H1 (cell line): ENCODE measurements at regions not wholly inside any gene's neighbourhood (a gene's known extent, or its start where the extent isn't known, plus 50 kb on each side); places are given as distances from the start of the nearest gene placed in this dataset.

ENCODE experiments used
- JUND ChIP-seq: IDR thresholded peaks from 2 replicates; pipeline ENCODE4 v1.6.1; 2011; ENCODE audit warnings: mild to moderate bottlenecking, improper control_type of control experiment, low read length
- RBBP5 ChIP-seq: IDR thresholded peaks from 2 replicates; pipeline ENCODE4 v1.7.1; 2012; ENCODE audit warnings: low read depth, mild to moderate bottlenecking, inconsistent platforms, low read length, moderate library complexity, borderline replicate concordance

DNA sequence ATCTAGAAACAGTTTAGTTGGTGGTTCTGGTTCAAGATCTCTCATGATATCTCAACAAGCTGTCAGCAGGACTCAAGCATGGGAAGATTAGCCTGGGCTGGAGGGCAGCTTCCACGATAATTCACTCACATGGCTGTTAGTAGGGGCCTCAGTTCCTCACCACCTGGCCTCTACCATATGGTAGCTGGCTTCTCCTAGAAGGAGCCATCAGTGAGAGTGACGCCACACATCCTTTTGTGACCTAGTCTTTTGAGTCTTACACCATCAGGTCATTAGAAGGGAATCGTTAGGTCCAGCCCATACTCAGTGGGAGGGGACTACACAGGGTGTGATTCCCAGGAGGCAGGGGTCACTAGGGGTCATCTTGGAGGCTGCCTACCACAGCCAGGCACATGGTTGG, 239.3 kb upstream of the PLPP4 start (continued):
- TF ChIP-seq JUND (no peak), RBBP5 (no peak)
